ENCODE measurements at regions not wholly inside any gene's neighbourhood (a gene's known extent, or its start where the extent isn't known, plus 50 kb on each side); places are given as distances from the start of the nearest gene placed in this dataset.

DNA sequence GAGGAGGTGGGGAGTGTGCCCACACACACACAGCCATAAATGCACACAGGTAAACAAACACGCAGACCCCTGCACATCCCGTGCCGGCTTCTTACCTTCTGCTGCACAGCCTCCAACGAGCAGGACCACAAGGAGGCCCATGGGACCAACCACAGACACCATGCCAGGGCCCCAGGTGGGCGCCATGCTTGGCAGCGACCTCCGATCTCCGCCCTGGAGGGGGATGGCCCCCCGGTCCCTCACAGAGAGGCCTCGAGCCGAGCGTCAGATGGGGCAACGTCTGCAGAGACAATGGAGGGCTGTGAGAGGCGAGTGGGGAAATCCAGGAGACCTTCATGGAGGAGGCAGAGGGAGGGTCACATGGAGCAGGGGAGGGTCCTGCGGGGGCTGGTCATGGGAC, 54.7 kb downstream of the PTPRS start:
- TF ChIP-seq, protein P1, sequence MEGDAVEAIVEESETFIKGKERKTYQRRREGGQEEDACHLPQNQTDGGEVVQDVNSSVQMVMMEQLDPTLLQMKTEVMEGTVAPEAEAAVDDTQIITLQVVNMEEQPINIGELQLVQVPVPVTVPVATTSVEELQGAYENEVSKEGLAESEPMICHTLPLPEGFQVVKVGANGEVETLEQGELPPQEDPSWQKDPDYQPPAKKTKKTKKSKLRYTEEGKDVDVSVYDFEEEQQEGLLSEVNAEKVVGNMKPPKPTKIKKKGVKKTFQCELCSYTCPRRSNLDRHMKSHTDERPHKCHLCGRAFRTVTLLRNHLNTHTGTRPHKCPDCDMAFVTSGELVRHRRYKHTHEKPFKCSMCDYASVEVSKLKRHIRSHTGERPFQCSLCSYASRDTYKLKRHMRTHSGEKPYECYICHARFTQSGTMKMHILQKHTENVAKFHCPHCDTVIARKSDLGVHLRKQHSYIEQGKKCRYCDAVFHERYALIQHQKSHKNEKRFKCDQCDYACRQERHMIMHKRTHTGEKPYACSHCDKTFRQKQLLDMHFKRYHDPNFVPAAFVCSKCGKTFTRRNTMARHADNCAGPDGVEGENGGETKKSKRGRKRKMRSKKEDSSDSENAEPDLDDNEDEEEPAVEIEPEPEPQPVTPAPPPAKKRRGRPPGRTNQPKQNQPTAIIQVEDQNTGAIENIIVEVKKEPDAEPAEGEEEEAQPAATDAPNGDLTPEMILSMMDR (IDR thresholded peaks at IDR 0.05): no peak
- TF ChIP-seq EZH2 (IDR thresholded peaks at IDR 0.05; ENCODE audit: borderline replicate concordance, insufficient read depth, low read depth, low read length, poor library complexity, severe bottlenecking): no peak
